ENCODE measurements at regions not wholly inside any gene's neighbourhood (a gene's known extent, or its start where the extent isn't known, plus 50 kb on each side); places are given as distances from the start of the nearest gene placed in this dataset.
"Not testable (repeated sequence)": the region's sequence is repeated elsewhere in the genome, so short reads cannot be mapped to it uniquely, and the experiment has no call there.

GRCh38 chr6:140533526-140533925 is 1159.1 kb upstream of the CITED2 start:
- DNase-seq (ENCODE audit: low spot score in 2 of 2) (no peak), ATAC-seq (no peak)
- Mint-ChIP-seq H3K36me3 (no peaks in the 10 kb centered on the region), H3K27ac (no peak overlapping the region), H3K9me3 (peaks cover 0 to 16% of the 10 kb centered on the region in 2 donors)

GRCh38 chr6:140504776-140505175 is 1130.3 kb upstream of the CITED2 start:
- ATAC-seq, result no peak
- H3K9me3 Mint-ChIP-seq, result no peaks in the 10 kb centered on the region
- DNase-seq (ENCODE audit: low spot score in 2 of 2), result no peak
- no peak overlapping the region for H3K27ac Mint-ChIP-seq
- H3K36me3 Mint-ChIP-seq, result no peaks in the 10 kb centered on the region

DNA sequence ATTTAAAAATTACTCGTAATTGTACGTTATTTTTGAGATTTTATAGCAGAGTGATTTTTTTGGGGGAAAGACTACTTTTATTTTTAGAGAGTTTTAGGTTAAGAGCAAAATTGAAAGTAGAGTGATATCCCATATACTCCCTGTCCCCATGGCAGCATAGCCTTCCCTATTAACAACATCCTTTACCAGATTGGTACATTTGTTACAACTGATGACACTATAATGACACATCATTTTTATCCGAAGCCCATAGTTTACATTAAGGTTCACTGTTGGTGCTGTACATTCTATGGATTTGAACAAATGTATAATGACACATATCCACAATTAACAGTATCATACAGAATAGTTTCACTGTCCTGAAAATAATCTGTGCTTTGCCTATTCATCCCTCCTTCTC is 1126.4 kb upstream of the CITED2 start:
- DNase-seq (ENCODE audit: low spot score in 2 of 2) (no peak), ATAC-seq (no peak)
- Mint-ChIP-seq H3K27ac (no peak overlapping the region), H3K9me3 (no peaks in the 10 kb centered on the region), H3K36me3 (no peaks in the 10 kb centered on the region)

GRCh38 chr6:140499607-140500006 is 1125.2 kb upstream of the CITED2 start:
- ATAC-seq, result no peak
- Mint-ChIP-seq H3K9me3 (peaks cover 0 to 2% of the 10 kb centered on the region in 2 donors), H3K27ac (no peak overlapping the region), H3K36me3 (peaks cover 0 to 3% of the 10 kb centered on the region in 2 donors)
- DNase-seq (ENCODE audit: low spot score in 2 of 2), result no peak

GRCh38 chr6:140494321-140495108 is 1120.1 kb upstream of the CITED2 start:
- ATAC-seq (no peak), DNase-seq (ENCODE audit: low spot score in 2 of 2) (no peak)
- Mint-ChIP-seq H3K9me3 (peaks cover 0 to 3% of the 10 kb centered on the region in 2 donors), H3K36me3 (peaks cover 0 to 5% of the 10 kb centered on the region in 2 donors), H3K27ac (no peak overlapping the region)

DNA sequence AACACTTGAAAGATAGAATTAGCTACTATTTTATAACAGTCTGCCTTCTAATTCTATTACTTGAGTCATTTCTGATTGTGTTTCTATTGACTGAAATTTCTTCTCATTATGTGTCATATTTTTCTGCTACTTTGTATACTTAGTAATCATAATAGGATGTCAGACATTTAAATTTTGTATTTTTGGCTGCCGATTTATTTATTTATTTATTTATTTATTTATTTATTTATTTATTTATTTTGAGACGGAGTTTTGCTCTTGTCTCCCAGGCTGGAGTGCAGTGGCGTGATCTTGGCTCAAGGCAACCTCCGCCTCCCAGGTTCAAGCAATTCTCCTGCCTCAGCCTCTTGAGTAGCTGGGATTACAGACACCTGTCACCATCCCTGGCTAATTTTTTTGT is 1119.0 kb upstream of the CITED2 start:
- H3K27ac Mint-ChIP-seq; ATAC-seq; H3K36me3 Mint-ChIP-seq; H3K9me3 Mint-ChIP-seq; DNase-seq (ENCODE audit: low spot score in 2 of 2): not testable (repeated sequence)

DNA sequence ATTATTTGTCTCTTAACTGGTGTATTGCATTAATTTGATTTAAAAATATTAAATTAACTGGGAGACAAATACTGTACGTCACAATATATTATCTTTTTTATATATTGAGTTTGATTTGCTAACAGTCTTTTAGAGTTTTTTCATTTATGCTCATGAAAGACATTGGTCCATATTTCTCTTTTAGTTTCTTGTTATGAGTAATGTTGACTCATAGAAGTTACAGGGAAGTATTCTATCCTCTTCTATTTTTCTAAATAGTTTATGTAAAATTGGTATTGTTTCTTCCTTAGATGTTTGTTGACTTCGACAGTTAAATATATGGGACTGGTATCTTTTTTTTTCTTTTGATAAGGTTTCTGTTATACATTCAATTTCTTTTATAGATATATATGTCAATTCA is 1115.6 kb upstream of the CITED2 start:
- Mint-ChIP-seq H3K27ac (no peak overlapping the region), H3K9me3 (peaks cover 0 to 3% of the 10 kb centered on the region in 2 donors), H3K36me3 (peaks cover 0 to 5% of the 10 kb centered on the region in 2 donors)
- no peak for DNase-seq (ENCODE audit: low spot score in 2 of 2)
- ATAC-seq, result no peak

DNA sequence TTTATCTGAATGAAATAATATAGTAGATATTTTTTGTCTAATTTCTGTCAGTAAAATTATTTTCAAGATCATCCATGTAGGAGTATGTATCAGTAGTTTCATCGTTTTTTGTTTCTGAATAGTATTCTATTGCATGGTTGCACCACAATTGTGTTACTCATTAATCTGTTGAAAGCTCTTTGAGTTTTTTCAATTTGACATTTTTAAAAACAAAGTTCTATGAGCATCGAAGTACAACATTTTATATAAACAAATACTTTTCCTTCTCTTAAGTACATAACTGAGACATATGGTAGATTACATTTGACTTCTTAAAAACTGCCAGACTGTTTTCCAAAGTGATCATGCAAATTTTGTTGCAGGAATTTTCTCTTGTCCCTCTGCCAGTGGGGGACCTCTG is 1113.1 kb upstream of the CITED2 start:
- Mint-ChIP-seq H3K9me3 (no peaks in the 10 kb centered on the region), H3K36me3 (no peaks in the 10 kb centered on the region), H3K27ac (no peak overlapping the region)
- DNase-seq (ENCODE audit: low spot score in 2 of 2) (no peak), ATAC-seq (no peak)

GRCh38 chr6:140486450-140487361 is 1112.3 kb upstream of the CITED2 start:
- ATAC-seq, result no peak
- no peak for DNase-seq (ENCODE audit: low spot score in 2 of 2)
- H3K36me3 Mint-ChIP-seq, result no peaks in the 10 kb centered on the region
- no peaks in the 10 kb centered on the region for H3K9me3 Mint-ChIP-seq
- H3K27ac Mint-ChIP-seq, result no peak overlapping the region

DNA sequence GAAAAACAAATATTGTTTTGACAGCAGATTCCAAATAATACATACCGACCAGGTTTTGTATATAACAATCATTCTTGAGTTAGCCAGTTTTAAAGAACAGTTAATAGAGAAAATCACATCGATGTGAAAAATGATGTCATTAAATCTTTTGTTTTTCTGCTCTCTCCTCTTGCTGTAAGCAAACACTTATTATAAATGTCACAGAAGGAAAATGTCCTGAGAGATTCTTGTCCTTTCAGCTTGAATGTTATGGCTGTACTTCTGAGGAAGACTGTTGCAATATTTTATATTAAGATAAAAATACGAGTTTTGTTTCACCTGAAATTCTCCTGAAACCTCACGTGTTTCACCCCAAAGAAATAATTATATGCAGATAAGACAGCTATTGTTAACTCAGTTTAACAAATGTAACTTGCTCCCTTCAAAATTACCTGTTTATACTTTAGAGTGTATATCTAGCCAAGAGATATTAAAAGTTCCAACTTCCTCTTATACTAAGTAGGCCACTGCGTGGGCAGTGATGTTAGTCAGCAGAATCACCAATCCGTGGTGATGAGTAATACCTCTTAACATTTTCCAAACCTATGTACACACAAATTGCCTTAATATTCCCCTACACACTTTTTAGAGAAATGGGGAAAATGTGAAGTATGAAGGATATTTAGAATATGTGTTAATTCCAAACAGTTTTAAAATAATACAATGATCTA is 1111.4 kb upstream of the CITED2 start:
- Mint-ChIP-seq H3K36me3 (no peaks in the 10 kb centered on the region), H3K9me3 (no peaks in the 10 kb centered on the region), H3K27ac (no peak overlapping the region)
- DNase-seq (ENCODE audit: low spot score in 2 of 2) (no peak), ATAC-seq (no peak)

- Mint-ChIP-seq H3K9me3 (no peaks in the 10 kb centered on the region), H3K27ac (no peak overlapping the region), H3K36me3 (no peaks in the 10 kb centered on the region)
- no peak for ATAC-seq
- DNase-seq (ENCODE audit: low spot score in 2 of 2), result no peak
These were observed 1106.4 kb upstream of the CITED2 start for GRCh38 chr6:140480852-140481251.

- Mint-ChIP-seq H3K36me3 (no peaks in the 10 kb centered on the region), H3K9me3 (no peaks in the 10 kb centered on the region), H3K27ac (no peak overlapping the region)
- ATAC-seq (no peak), DNase-seq (ENCODE audit: low spot score in 2 of 2) (no peak)
These were observed 1104.2 kb upstream of the CITED2 start for GRCh38 chr6:140478631-140479030.

GRCh38 chr6:140475086-140475485 is 1100.6 kb upstream of the CITED2 start:
- Mint-ChIP-seq H3K9me3 (no peaks in the 10 kb centered on the region), H3K36me3 (no peaks in the 10 kb centered on the region), H3K27ac (no peak overlapping the region)
- no peak for ATAC-seq
- DNase-seq (ENCODE audit: low spot score in 2 of 2), result no peak

- Mint-ChIP-seq H3K9me3 (peaks cover 6 to 8% of the 10 kb centered on the region in 2 donors), H3K36me3 (no peaks in the 10 kb centered on the region), H3K27ac (no peak overlapping the region)
- DNase-seq (ENCODE audit: low spot score in 2 of 2), result no peak
- ATAC-seq, result no peak
These were observed 1090.3 kb upstream of the CITED2 start for GRCh38 chr6:140464720-140465119.

DNA sequence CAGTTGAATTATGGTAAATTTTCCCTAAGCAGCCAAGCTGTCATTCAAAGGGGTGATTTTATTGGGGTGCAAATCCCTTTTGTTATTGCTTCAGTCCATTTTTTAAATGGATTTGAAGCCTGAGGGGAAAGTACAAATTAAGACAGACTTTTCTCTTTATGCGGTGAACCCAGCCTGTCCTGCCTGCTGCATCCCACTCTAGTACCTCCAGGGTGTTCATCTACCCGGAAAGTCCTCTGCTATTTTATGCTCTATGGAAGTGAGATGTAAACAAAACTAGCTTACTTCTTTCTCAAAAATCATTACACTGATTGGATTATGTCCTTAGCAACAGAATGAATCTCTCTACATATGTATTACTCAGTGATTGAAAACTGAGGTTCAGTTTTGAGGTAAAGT is 1088.9 kb upstream of the CITED2 start:
- DNase-seq (ENCODE audit: low spot score in 2 of 2) (no peak), ATAC-seq (no peak)
- Mint-ChIP-seq H3K9me3 (peaks cover 6 to 8% of the 10 kb centered on the region in 2 donors), H3K27ac (no peak overlapping the region), H3K36me3 (no peaks in the 10 kb centered on the region)

GRCh38 chr6:140462453-140463311 is 1088.2 kb upstream of the CITED2 start:
- DNase-seq (ENCODE audit: low spot score in 2 of 2) (no peak), ATAC-seq (no peak)
- H3K9me3 Mint-ChIP-seq, result peaks cover 6 to 8% of the 10 kb centered on the region in 2 donors
- no peak overlapping the region for H3K27ac Mint-ChIP-seq
- no peaks in the 10 kb centered on the region for H3K36me3 Mint-ChIP-seq

All from activated naive CD4-positive, alpha-beta T cell treated with anti-CD3 and anti-CD28 coated beads, Interleukin-2, amount 50 U/mL, for 72 hours (primary cell).